ENCODE measurements at regions not wholly inside any gene's neighbourhood (a gene's known extent, or its start where the extent isn't known, plus 50 kb on each side); places are given as distances from the start of the nearest gene placed in this dataset.

DNA sequence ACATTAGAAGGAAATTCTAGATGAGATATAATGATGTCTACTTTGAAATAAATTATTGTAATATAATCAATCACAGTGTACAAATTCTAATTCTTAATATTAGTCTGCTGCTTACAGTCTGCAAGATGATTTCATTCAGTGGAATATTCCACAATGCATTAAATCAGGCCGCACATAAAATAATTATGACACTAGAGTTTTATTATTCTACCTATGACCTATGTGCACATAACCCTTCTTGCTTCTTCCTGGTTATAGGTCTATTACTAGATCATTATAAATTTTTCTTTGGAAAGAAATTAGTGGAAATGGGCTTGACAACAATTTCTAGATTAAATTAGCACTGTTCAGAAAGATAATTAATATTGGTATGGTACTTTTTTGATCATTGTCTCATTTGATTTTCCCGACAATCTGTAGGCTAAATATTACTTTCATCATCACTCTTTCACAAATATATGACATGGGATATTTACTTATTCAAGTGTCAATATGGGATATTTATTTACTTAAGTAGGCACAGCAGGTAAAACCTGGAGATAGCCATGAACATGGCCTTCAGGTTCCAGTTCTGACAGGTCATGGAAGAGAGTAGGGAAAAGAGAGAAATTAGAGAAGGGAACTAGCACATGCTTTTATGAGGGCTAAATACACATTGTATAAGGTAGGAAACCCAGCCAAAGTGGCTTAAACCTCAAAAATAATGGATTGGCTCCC, 476.4 kb downstream of the TOX3 start:
- ChIA-PET POLR2A (interaction anchor here (1.1 kb wide), 1 partner anchor 478 kb away, joined by 3 read pairs; no protein-coding TSS in a partner anchor), CTCF (ENCODE audit: low intra/inter-chr PET ratio, low total read pairs) (interaction anchor here (1.7 to 5.7 kb wide), 3 partner anchors 791 to 952 kb away, joined by 11 to 53 read pairs (median 32); no protein-coding TSS in a partner anchor)

DNA sequence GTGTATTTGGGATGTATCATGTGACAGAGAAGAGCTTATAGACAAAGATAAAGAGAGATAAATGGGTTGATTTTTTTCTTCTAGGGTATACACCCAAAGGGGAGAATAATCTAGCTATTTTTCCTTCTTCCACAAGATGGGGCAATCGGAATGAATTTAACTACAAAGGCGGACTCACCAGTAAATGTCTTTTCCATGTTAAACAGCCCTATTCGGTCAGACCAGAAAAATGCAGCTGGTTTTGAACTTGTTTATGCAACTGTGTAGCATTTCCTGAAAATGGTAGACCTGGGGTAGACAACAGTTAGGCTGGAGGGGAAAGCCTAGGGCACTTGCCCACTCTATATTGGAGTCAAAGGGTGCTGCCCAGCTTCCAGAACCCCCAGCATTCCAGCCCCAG, 477.1 kb downstream of the TOX3 start:
- H3K27ac ChIP-seq (ENCODE audit: extremely low read length, insufficient read depth, low read length): no peak overlapping the region
- H3K4me3 ChIP-seq (replicated peaks in 1 of 3; ENCODE audit: insufficient read depth in 1 of 3, low read depth in 2 of 3, low read length in 3 of 3): no peak overlapping the region
- FAIRE-seq (peak; percentile 82), ATAC-seq (peak; percentile 90), DNase-seq (ENCODE audit: low spot score) (peak; percentile 51)
- H2AFZ ChIP-seq (ENCODE audit: low read length): no peak overlapping the region
- no peaks in the 10 kb centered on the region for H3K9me3 ChIP-seq (ENCODE audit: low read length)
- ChIA-PET CTCF (ENCODE audit: low intra/inter-chr PET ratio, low total read pairs) (interaction anchor here (1.7 to 5.7 kb wide), 3 partner anchors 791 to 953 kb away, joined by 11 to 53 read pairs (median 32); no protein-coding TSS in a partner anchor), POLR2A (interaction anchor here (1.1 kb wide), 1 partner anchor 479 kb away, joined by 3 read pairs; no protein-coding TSS in a partner anchor)
- H3K36me3 ChIP-seq (replicated peaks in 1 of 2; ENCODE audit: control insufficient read depth in 1 of 2, insufficient read depth in 2 of 2, low read length in 2 of 2): no peaks in the 10 kb centered on the region
- in situ Hi-C loops (cut with HindIII; ENCODE audit: extremely low pct_ligation_motif_present, low pct_unique_long_range_greater_than_20kb): loop anchor here (5.0 kb wide), 3 partner anchors 792 to 952 kb away; no protein-coding TSS in a partner anchor
- no peaks in the 10 kb centered on the region for H4K20me1 ChIP-seq (ENCODE audit: insufficient read depth, low read length)
- no TSS peak for BruUV-seq (replicated peaks)
- no peaks in the 10 kb centered on the region for H3K4me1 ChIP-seq (ENCODE audit: insufficient read depth, low read length)
- intact Hi-C loops (cut with micrococcal nuclease; ENCODE audit: unreplicated experiment): loop anchor here (1.0 kb wide), 1 partner anchor 842 kb away; no protein-coding TSS in a partner anchor
- H3K79me2 ChIP-seq (ENCODE audit: insufficient read depth, low read length): no peaks in the 10 kb centered on the region
- no peak overlapping the region for H3K4me2 ChIP-seq (ENCODE audit: low read depth, low read length)
- WGBS (ENCODE audit: low lambda C conversion rate): 7% methylated on average over 3 of the region's 3 CpGs
- H3K9ac ChIP-seq (ENCODE audit: insufficient read depth, low read depth, low read length): no peak overlapping the region
- H3K27me3 ChIP-seq (ENCODE audit: control insufficient read depth in 1 of 2, insufficient read depth in 2 of 2, low read length in 2 of 2): no peaks in the 10 kb centered on the region
- TF ChIP-seq ZNF451 (CRISPR knock-in tag; IDR thresholded peaks at IDR 0.05) (no peak), ZNF710 (CRISPR knock-in tag; IDR thresholded peaks at IDR 0.05; ENCODE audit: borderline replicate concordance) (no peak), ATF1 (CRISPR knock-in tag; IDR thresholded peaks at IDR 0.05) (no peak), CENPBD1 (CRISPR knock-in tag; IDR thresholded peaks at IDR 0.05; ENCODE audit: borderline replicate concordance, low read depth) (no peak), MATR3 (CRISPR knock-in tag; IDR thresholded peaks at IDR 0.05) (no peak), KLF15 (CRISPR knock-in tag; IDR thresholded peaks at IDR 0.05; ENCODE audit: borderline replicate concordance) (no peak), CBX1 (IDR thresholded peaks at IDR 0.05; ENCODE audit: low read depth) (no peak), ARNT2 (CRISPR knock-in tag; IDR thresholded peaks at IDR 0.05; ENCODE audit: low read depth) (no peak), SNAPC2 (CRISPR knock-in tag; IDR thresholded peaks at IDR 0.05) (no peak), PRMT3 (CRISPR knock-in tag; IDR thresholded peaks at IDR 0.05; ENCODE audit: borderline replicate concordance, low read depth) (no peak)
- TF ChIP-seq, protein P1, sequence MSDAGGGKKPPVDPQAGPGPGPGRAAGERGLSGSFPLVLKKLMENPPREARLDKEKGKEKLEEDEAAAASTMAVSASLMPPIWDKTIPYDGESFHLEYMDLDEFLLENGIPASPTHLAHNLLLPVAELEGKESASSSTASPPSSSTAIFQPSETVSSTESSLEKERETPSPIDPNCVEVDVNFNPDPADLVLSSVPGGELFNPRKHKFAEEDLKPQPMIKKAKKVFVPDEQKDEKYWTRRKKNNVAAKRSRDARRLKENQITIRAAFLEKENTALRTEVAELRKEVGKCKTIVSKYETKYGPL (CRISPR knock-in tag; IDR thresholded peaks at IDR 0.05): no peak
- TF ChIP-seq, protein P2, sequence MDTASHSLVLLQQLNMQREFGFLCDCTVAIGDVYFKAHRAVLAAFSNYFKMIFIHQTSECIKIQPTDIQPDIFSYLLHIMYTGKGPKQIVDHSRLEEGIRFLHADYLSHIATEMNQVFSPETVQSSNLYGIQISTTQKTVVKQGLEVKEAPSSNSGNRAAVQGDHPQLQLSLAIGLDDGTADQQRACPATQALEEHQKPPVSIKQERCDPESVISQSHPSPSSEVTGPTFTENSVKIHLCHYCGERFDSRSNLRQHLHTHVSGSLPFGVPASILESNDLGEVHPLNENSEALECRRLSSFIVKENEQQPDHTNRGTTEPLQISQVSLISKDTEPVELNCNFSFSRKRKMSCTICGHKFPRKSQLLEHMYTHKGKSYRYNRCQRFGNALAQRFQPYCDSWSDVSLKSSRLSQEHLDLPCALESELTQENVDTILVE (CRISPR knock-in tag; IDR thresholded peaks at IDR 0.05): no peak

More for the DNA sequence above, 476.4 kb downstream of the TOX3 start:
- WGBS (ENCODE audit: low lambda C conversion rate): 3% methylated on average over 2 of the region's 2 CpGs
- Histone ChIP-seq H3K4me2 (ENCODE audit: low read depth, low read length) (no peak overlapping the region), H3K27ac (ENCODE audit: extremely low read length, insufficient read depth, low read length) (no peak overlapping the region), H3K27me3 (ENCODE audit: control insufficient read depth in 1 of 2, insufficient read depth in 2 of 2, low read length in 2 of 2) (no peaks in the 10 kb centered on the region), H3K9me3 (ENCODE audit: low read length) (no peaks in the 10 kb centered on the region), H4K20me1 (ENCODE audit: insufficient read depth, low read length) (no peaks in the 10 kb centered on the region), H3K4me3 (replicated peaks in 1 of 3; ENCODE audit: insufficient read depth in 1 of 3, low read depth in 2 of 3, low read length in 3 of 3) (no peak overlapping the region), H3K4me1 (ENCODE audit: insufficient read depth, low read length) (no peaks in the 10 kb centered on the region), H3K9ac (ENCODE audit: insufficient read depth, low read depth, low read length) (no peak overlapping the region), H3K36me3 (replicated peaks in 1 of 2; ENCODE audit: control insufficient read depth in 1 of 2, insufficient read depth in 2 of 2, low read length in 2 of 2) (no peaks in the 10 kb centered on the region), H2AFZ (ENCODE audit: low read length) (no peak overlapping the region), H3K79me2 (ENCODE audit: insufficient read depth, low read length) (no peaks in the 10 kb centered on the region)
- DNase-seq (ENCODE audit: low spot score) (no peak), ATAC-seq (no peak), FAIRE-seq (no peak)
- BruUV-seq (replicated peaks): no TSS peak
- in situ Hi-C loops (cut with HindIII; ENCODE audit: extremely low pct_ligation_motif_present, low pct_unique_long_range_greater_than_20kb): loop anchor here (5.0 kb wide), 1 partner anchor 792 kb away; no protein-coding TSS in a partner anchor
- TF ChIP-seq ZFP1 (CRISPR knock-in tag; IDR thresholded peaks at IDR 0.05) (no peak), FOXA1 (IDR thresholded peaks at IDR 0.05) (peak; percentile 73), FOXA1 (CRISPR knock-in tag; IDR thresholded peaks at IDR 0.05) (no peak), CC2D1A (CRISPR knock-in tag; IDR thresholded peaks at IDR 0.05) (no peak)
- intact Hi-C loops (cut with micrococcal nuclease; ENCODE audit: unreplicated experiment): loop anchor here (1.0 kb wide), 1 partner anchor 842 kb away; no protein-coding TSS in a partner anchor
